ENCODE measurements at regions not wholly inside any gene's neighbourhood (a gene's known extent, or its start where the extent isn't known, plus 50 kb on each side); places are given as distances from the start of the nearest gene placed in this dataset.

DNA sequence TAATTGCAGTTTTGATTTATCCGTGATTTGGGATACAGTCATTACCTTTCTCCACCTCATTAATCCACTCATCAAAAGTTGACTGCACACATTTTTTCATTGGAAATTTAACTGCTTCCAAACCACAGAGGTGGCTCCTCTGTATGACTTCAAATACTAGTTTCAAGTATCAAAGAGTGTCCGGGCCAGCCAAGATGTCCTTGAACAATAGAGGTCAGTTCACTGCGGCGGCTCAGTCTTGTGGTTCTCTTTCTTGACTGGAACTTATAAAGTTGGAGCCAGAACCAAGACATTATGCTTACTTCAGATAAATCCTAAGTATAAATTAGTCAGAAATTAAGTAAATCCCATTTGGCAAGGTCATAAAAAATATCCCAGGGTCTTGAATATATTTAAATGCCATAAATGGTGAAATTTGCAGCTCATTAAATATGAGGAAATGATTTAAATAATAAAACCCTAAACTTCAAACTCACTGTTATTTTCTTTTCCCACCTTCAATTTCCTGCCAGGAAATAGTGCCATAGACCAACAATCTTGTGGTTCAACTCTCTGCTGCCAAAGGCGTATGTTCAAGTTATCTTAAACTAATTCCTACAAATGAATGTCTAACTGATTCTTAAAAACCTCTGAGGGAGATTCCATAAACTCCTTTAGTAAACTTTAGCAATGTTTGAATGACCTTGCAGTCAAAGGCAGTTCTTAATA is 360.8 kb downstream of the AEBP2 start:
- no peak overlapping the region for H3K4me3 ChIP-seq (ENCODE audit: low read depth, low read length)
- 0 out of 2 replicates have a peak, but pooled peaks cover 3% of the 10 kb centered on the region for H3K9me3 ChIP-seq
- no peak for DNase-seq
- no peaks in the 10 kb centered on the region for H3K36me3 ChIP-seq (ENCODE audit: control insufficient read depth, insufficient read depth, low read length)
- TF ChIP-seq, protein P1, sequence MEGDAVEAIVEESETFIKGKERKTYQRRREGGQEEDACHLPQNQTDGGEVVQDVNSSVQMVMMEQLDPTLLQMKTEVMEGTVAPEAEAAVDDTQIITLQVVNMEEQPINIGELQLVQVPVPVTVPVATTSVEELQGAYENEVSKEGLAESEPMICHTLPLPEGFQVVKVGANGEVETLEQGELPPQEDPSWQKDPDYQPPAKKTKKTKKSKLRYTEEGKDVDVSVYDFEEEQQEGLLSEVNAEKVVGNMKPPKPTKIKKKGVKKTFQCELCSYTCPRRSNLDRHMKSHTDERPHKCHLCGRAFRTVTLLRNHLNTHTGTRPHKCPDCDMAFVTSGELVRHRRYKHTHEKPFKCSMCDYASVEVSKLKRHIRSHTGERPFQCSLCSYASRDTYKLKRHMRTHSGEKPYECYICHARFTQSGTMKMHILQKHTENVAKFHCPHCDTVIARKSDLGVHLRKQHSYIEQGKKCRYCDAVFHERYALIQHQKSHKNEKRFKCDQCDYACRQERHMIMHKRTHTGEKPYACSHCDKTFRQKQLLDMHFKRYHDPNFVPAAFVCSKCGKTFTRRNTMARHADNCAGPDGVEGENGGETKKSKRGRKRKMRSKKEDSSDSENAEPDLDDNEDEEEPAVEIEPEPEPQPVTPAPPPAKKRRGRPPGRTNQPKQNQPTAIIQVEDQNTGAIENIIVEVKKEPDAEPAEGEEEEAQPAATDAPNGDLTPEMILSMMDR (IDR thresholded peaks at IDR 0.05; ENCODE audit: insufficient read depth in 1 of 2, low read depth in 1 of 2, low read length in 1 of 2, severe bottlenecking in 1 of 2, unreplicated experiment in 1 of 2): no peak
- Mint-ChIP-seq H3K36me3 (ENCODE audit: insufficient read depth, unreplicated experiment) (no peaks in the 10 kb centered on the region), H3K27me3 (ENCODE audit: insufficient read depth, unreplicated experiment) (no peaks in the 10 kb centered on the region), H3K27ac (ENCODE audit: unreplicated experiment) (no peak overlapping the region), H3K9me3 (ENCODE audit: unreplicated experiment) (no peaks in the 10 kb centered on the region), H3K4me3 (ENCODE audit: unreplicated experiment) (no peak overlapping the region), H3K4me1 (ENCODE audit: low read depth, unreplicated experiment) (no peaks in the 10 kb centered on the region)
- no peaks in the 10 kb centered on the region for H3K4me1 ChIP-seq
- CTCF ChIA-PET: no interaction called here
- H3K27me3 ChIP-seq (replicated peaks; ENCODE audit: control insufficient read depth, insufficient read depth, low read length): no peaks in the 10 kb centered on the region
- BruUV-seq (replicated peaks): no TSS peak
- POLR2A ChIA-PET: no interaction called here
- intact Hi-C loops (cut with micrococcal nuclease; ENCODE audit: unreplicated experiment): no loop called here

DNA sequence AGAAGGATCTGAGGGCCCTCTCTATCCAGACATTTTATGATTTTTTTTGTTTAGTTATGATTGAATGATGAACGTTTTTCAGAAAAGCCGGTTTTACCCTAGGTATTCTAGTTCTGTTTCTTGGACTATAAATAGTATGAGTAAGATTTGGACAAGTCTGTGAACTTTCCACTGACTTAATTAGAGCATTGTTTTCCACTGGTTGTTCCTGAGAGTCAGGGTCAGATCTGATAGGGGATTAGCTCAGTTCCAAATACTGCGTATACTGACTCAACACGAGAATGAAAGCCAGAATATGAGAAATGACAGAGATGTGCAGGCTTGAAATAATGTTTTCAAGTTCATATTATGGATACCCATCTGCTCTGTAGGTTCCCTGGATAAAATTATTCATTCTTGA is 361.6 kb downstream of the AEBP2 start:
- intact Hi-C loops (cut with micrococcal nuclease; ENCODE audit: unreplicated experiment): no loop called here
- Histone ChIP-seq H3K27me3 (replicated peaks; ENCODE audit: control insufficient read depth, insufficient read depth, low read length) (no peaks in the 10 kb centered on the region), H3K36me3 (ENCODE audit: control insufficient read depth, insufficient read depth, low read length) (no peaks in the 10 kb centered on the region), H3K4me1 (no peaks in the 10 kb centered on the region), H3K9me3 (0 out of 2 replicates have a peak, but pooled peaks cover 3% of the 10 kb centered on the region), H3K4me3 (ENCODE audit: low read depth, low read length) (no peak overlapping the region)
- no peaks in the 10 kb centered on the region for H3K36me3 Mint-ChIP-seq (ENCODE audit: insufficient read depth, unreplicated experiment)
- no TSS peak for BruUV-seq (replicated peaks)
- H3K4me1 Mint-ChIP-seq (ENCODE audit: low read depth, unreplicated experiment): no peaks in the 10 kb centered on the region
- CTCF ChIA-PET: no interaction called here
- POLR2A ChIA-PET: no interaction called here
- H3K27ac Mint-ChIP-seq (ENCODE audit: unreplicated experiment): no peak overlapping the region
- H3K4me3 Mint-ChIP-seq (ENCODE audit: unreplicated experiment): no peak overlapping the region
- TF ChIP-seq, protein P1 (IDR thresholded peaks at IDR 0.05; ENCODE audit: insufficient read depth in 1 of 2, low read depth in 1 of 2, low read length in 1 of 2, severe bottlenecking in 1 of 2, unreplicated experiment in 1 of 2): no peak
- H3K9me3 Mint-ChIP-seq (ENCODE audit: unreplicated experiment): no peaks in the 10 kb centered on the region
- DNase-seq: no peak
- no peaks in the 10 kb centered on the region for H3K27me3 Mint-ChIP-seq (ENCODE audit: insufficient read depth, unreplicated experiment)

DNA sequence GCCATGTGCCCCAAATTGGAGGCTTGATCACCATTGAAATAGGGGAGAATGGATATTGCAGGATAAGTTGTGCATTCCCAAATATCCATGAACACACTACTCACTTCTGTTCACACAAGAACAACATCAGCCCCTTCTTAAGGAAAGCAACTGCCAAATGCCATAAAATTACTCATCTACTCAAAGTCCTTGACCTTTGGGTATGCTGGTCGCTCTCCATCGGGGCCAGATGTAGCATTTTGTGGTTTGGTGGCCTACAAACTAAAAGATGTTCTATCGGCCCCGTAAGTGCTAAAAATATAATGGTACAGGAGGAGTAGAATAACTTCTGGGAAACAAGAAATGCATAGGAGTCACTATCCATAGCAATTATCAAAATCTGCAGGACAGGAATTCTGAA is 362.6 kb downstream of the AEBP2 start:
- H3K4me3 ChIP-seq (ENCODE audit: low read depth, low read length): no peak overlapping the region
- H3K4me3 Mint-ChIP-seq (ENCODE audit: unreplicated experiment): no peak overlapping the region
- ChIA-PET CTCF (no interaction called here), POLR2A (no interaction called here)
- TF ChIP-seq, protein P1 (IDR thresholded peaks at IDR 0.05; ENCODE audit: insufficient read depth in 1 of 2, low read depth in 1 of 2, low read length in 1 of 2, severe bottlenecking in 1 of 2, unreplicated experiment in 1 of 2): no peak
- H3K9me3 Mint-ChIP-seq (ENCODE audit: unreplicated experiment): no peaks in the 10 kb centered on the region
- H3K36me3 ChIP-seq (ENCODE audit: control insufficient read depth, insufficient read depth, low read length): no peaks in the 10 kb centered on the region
- no peaks in the 10 kb centered on the region for H3K9me3 ChIP-seq
- H3K4me1 Mint-ChIP-seq (ENCODE audit: low read depth, unreplicated experiment): no peaks in the 10 kb centered on the region
- H3K27me3 ChIP-seq (replicated peaks; ENCODE audit: control insufficient read depth, insufficient read depth, low read length): no peaks in the 10 kb centered on the region
- no TSS peak for BruUV-seq (replicated peaks)
- H3K27ac Mint-ChIP-seq (ENCODE audit: unreplicated experiment): no peak overlapping the region
- DNase-seq: no peak
- no peaks in the 10 kb centered on the region for H3K27me3 Mint-ChIP-seq (ENCODE audit: insufficient read depth, unreplicated experiment)
- intact Hi-C loops (cut with micrococcal nuclease; ENCODE audit: unreplicated experiment): no loop called here
- H3K36me3 Mint-ChIP-seq (ENCODE audit: insufficient read depth, unreplicated experiment): no peaks in the 10 kb centered on the region
- H3K4me1 ChIP-seq: no peaks in the 10 kb centered on the region
